GM23248 (cell line): ENCODE measurements at regions not wholly inside any gene's neighbourhood (a gene's known extent, or its start where the extent isn't known, plus 50 kb on each side); places are given as distances from the start of the nearest gene placed in this dataset.

Source experiments
- DNase-seq: peaks from one replicate; pipeline ENCODE4 v3.0.0-alpha.2; 2015
- H2AFZ ChIP-seq: fragments of 200-600 bp; sonication (generic); 2 replicates; pipeline ENCODE4 v1.6.1; 2016; ENCODE audit warnings: antibody characterized with exemption
- H3F3A ChIP-seq: fragments of 200-600 bp; sonication (generic); 2 replicates; pipeline ENCODE4 v1.6.1; 2016; ENCODE audit warnings: mild to moderate bottlenecking, antibody characterized with exemption, mixed run types; ENCODE audit not compliant: insufficient read depth
- H3K27ac ChIP-seq: fragments of 200-600 bp; sonication (generic); 2 replicates; pipeline ENCODE4 v1.5.1; 2016; ENCODE audit warnings: mild to moderate bottlenecking
- H3K27me3 ChIP-seq: fragments of 200-600 bp; sonication (generic); replicated peaks from 2 replicates; pipeline ENCODE4 v1.6.1; 2016; ENCODE audit warnings: mild to moderate bottlenecking; ENCODE audit not compliant: insufficient read depth
- H3K36me3 ChIP-seq: fragments of 200-600 bp; sonication (generic); 2 replicates; pipeline ENCODE4 v1.6.1; 2016; ENCODE audit warnings: low read depth, mild to moderate bottlenecking
- H3K4me1 ChIP-seq: fragments of 200-600 bp; sonication (generic); 2 replicates; pipeline ENCODE4 v1.6.1; 2016; ENCODE audit warnings: mild to moderate bottlenecking; ENCODE audit not compliant: insufficient read depth
- H3K4me2 ChIP-seq: fragments of 200-600 bp; sonication (generic); one replicate; pipeline ENCODE4 v1.6.1; 2016; ENCODE audit warnings: mild to moderate bottlenecking; ENCODE audit not compliant: unreplicated experiment
- H3K4me3 ChIP-seq: fragments of 200-600 bp; sonication (generic); 2 replicates; pipeline ENCODE4 v1.5.1; 2016; ENCODE audit warnings: mild to moderate bottlenecking
- H3K79me2 ChIP-seq: fragments of 200-600 bp; sonication (generic); 2 replicates; pipeline ENCODE4 v1.6.1; 2016; ENCODE audit warnings: mild to moderate bottlenecking; ENCODE audit not compliant: insufficient read depth
- H3K9ac ChIP-seq: fragments of 200-600 bp; sonication (generic); 2 replicates; pipeline ENCODE4 v1.6.1; 2016; ENCODE audit warnings: mild to moderate bottlenecking
- H3K9me2 ChIP-seq: fragments of 200-600 bp; sonication (generic); 2 replicates; pipeline ENCODE4 v1.6.1; 2016; ENCODE audit warnings: mixed run types, mild to moderate bottlenecking, moderate library complexity; ENCODE audit not compliant: insufficient read depth
- H3K9me3 ChIP-seq: fragments of 200-600 bp; sonication (generic); one replicate; pipeline ENCODE4 v1.6.1; 2017; ENCODE audit warnings: low read depth
- H4K20me1 ChIP-seq: fragments of 200-600 bp; sonication (generic); 2 replicates; pipeline ENCODE4 v1.6.0; 2016; ENCODE audit not compliant: insufficient read depth
- EZH2 ChIP-seq: fragments of 200-600 bp; sonication (generic); IDR thresholded peaks from 2 replicates; pipeline ENCODE4 v1.6.1; 2018; ENCODE audit warnings: antibody characterized with exemption, mild to moderate bottlenecking; ENCODE audit not compliant: insufficient read depth, poor library complexity, severe bottlenecking
- EZH2phosphoT487 ChIP-seq: fragments of 200-600 bp; sonication (generic); IDR thresholded peaks from 2 replicates; pipeline ENCODE4 v1.6.1; 2018; ENCODE audit warnings: antibody characterized with exemption, moderate library complexity, mild to moderate bottlenecking, low read depth; ENCODE audit not compliant: insufficient read depth
- WGBS, 2 experiments: methylation state at CpG; one replicate each; pipeline ENCODE4 v1.1.6; 2015 to 2017; ENCODE audit warnings: low lambda C conversion rate in 2 of 2, low coverage in 1 of 2; ENCODE audit errors: missing lambda C conversion rate in 2 of 2; 5-methylcytosine and 5-hydroxymethylcytosine counted together
- in situ Hi-C: fragments of 300-500 bp; cut with MboI; formaldehyde crosslinking; loops from 2 replicates; pipeline ENCODE4 v1.15.0; 2020

DNA sequence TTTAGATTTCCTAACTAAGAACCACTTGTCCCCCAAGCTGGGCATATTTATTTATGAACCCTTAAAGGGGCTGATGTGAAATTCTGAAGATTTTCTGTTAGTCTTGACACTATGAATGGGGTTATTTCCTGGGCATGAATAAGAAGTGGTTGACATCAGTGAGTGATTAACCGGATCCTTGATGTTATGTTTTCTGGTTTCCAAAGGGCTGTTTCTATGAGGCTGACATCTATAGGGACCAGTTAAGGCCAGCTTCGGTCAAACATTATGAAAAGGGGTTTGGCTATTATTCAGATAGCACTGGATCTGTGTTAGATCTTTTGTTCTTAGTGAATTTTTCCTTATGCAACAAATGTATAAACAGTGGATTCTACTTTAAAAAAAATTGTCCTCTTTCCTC is 443.7 kb upstream of the SPRED2 start:
- Histone ChIP-seq H3K4me3 (no peak overlapping the region), H3K9ac (no peak overlapping the region), H4K20me1 (no peaks in the 10 kb centered on the region), H3F3A (no peaks in the 10 kb centered on the region), H3K9me3 (no peaks in the 10 kb centered on the region), H3K27me3 (no peaks in the 10 kb centered on the region), H2AFZ (no peak overlapping the region), H3K27ac (no peak overlapping the region), H3K36me3 (no peaks in the 10 kb centered on the region), H3K4me2 (no peak overlapping the region), H3K4me1 (no peaks in the 10 kb centered on the region), H3K79me2 (no peaks in the 10 kb centered on the region), H3K9me2 (no peaks in the 10 kb centered on the region)
- no peak for DNase-seq
- no peak for TF ChIP-seq EZH2
- TF ChIP-seq EZH2phosphoT487, result no peak
- WGBS, 2 experiments, result 11 to 15% methylated on average over 2 of the region's 2 CpGs
- in situ Hi-C loops, result no loop called here

DNA sequence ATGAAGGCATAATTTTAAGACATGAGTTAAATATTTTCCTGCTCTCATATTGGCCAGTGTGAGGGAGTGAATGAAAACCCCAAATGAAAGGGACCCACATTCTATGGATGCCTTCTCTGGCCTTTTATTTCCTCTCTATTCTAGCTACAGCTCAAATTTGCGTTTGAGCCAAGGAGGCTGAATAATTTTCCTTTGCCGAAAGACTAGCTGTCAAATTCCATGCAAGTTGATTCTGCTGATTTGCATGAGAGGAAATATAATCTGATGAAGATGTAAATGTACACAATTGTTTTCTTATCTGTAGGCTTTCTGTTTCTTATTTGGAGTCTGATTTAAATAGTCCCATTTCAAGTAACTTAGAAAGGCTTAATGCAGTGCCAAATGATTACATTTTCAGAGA is 438.4 kb upstream of the SPRED2 start:
- DNase-seq, result no peak
- Histone ChIP-seq H3F3A (no peaks in the 10 kb centered on the region), H3K36me3 (no peaks in the 10 kb centered on the region), H4K20me1 (no peaks in the 10 kb centered on the region), H3K9me3 (no peaks in the 10 kb centered on the region), H2AFZ (no peak overlapping the region), H3K4me2 (no peak overlapping the region), H3K9me2 (no peaks in the 10 kb centered on the region), H3K27ac (no peak overlapping the region), H3K4me3 (no peak overlapping the region), H3K79me2 (no peaks in the 10 kb centered on the region), H3K4me1 (no peaks in the 10 kb centered on the region), H3K9ac (no peak overlapping the region), H3K27me3 (peaks cover 8% of the 10 kb centered on the region)
- in situ Hi-C loops, result no loop called here
- no peak for TF ChIP-seq EZH2phosphoT487
- whole genome bisulfite sequencing, 2 experiments, result 53 to 54% methylated on average over 2 of the region's 2 CpGs

DNA sequence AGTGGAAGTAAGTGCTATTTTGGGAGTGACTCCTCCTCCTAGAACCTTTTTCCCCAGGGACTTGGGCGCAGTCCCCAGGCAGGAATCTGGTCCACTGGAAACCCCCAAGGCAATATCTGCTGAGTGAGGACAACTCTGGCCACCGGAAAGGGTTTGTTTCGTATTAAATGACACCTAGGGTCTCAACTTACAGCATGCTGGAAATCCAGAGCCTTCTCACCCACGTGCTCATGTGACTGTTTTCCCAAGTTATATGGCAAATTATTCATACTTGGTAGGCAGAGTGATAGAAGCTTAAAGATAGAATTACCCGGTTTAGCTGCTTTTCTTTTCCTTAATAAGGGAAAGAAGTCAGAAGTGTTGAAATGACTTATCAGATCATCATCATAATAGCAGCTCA is 436.9 kb upstream of the SPRED2 start:
- no peaks in the 10 kb centered on the region for H4K20me1 ChIP-seq
- 34 to 36% methylated on average over 5 of the region's 5 CpGs for WGBS, 2 experiments
- H2AFZ ChIP-seq, result no peak overlapping the region
- H3K9ac ChIP-seq, result no peak overlapping the region
- no peaks in the 10 kb centered on the region for H3K4me1 ChIP-seq
- no peaks in the 10 kb centered on the region for H3K9me3 ChIP-seq
- no peaks in the 10 kb centered on the region for H3K9me2 ChIP-seq
- no peak for TF ChIP-seq EZH2phosphoT487
- no peak overlapping the region for H3K27ac ChIP-seq
- DNase-seq, result no peak
- no peak overlapping the region for H3K4me3 ChIP-seq
- no peaks in the 10 kb centered on the region for H3F3A ChIP-seq
- H3K79me2 ChIP-seq, result no peaks in the 10 kb centered on the region
- H3K4me2 ChIP-seq, result no peak overlapping the region
- H3K36me3 ChIP-seq, result no peaks in the 10 kb centered on the region
- in situ Hi-C loops, result no loop called here
- peaks cover 11% of the 10 kb centered on the region for H3K27me3 ChIP-seq

DNA sequence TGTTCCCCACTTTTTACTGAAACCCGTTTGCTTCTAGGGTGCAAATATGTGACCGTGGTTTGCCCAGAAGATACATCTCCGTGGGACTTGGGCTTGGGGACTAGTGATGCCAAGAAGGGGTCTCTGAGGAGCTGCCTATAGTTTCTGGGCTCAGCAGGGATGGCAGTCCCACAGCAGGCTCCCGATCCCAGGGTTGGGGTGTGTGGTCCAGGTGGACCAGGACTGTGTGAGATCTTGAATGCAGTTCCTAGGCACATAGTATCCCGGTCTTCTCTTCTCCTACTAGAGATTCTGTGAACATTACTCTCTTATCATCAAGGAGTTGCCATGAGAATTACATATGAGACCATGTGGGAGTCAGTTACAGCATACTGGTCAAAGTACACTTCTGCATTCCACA is 435.8 kb upstream of the SPRED2 start:
- TF ChIP-seq EZH2phosphoT487 (no peak), EZH2 (no peak)
- H3F3A ChIP-seq, result no peaks in the 10 kb centered on the region
- no peaks in the 10 kb centered on the region for H3K9me2 ChIP-seq
- no peak overlapping the region for H3K27ac ChIP-seq
- in situ Hi-C loops, result no loop called here
- H2AFZ ChIP-seq, result no peak overlapping the region
- H3K27me3 ChIP-seq, result peaks cover 11% of the 10 kb centered on the region
- no peaks in the 10 kb centered on the region for H3K36me3 ChIP-seq
- no peaks in the 10 kb centered on the region for H3K79me2 ChIP-seq
- H3K4me1 ChIP-seq, result no peaks in the 10 kb centered on the region
- no peaks in the 10 kb centered on the region for H4K20me1 ChIP-seq
- H3K4me3 ChIP-seq, result no peak overlapping the region
- DNase-seq, result no peak
- 37 to 49% methylated on average over 5 of the region's 5 CpGs for WGBS, 2 experiments
- H3K4me2 ChIP-seq, result no peak overlapping the region
- no peaks in the 10 kb centered on the region for H3K9me3 ChIP-seq
- H3K9ac ChIP-seq, result no peak overlapping the region

DNA sequence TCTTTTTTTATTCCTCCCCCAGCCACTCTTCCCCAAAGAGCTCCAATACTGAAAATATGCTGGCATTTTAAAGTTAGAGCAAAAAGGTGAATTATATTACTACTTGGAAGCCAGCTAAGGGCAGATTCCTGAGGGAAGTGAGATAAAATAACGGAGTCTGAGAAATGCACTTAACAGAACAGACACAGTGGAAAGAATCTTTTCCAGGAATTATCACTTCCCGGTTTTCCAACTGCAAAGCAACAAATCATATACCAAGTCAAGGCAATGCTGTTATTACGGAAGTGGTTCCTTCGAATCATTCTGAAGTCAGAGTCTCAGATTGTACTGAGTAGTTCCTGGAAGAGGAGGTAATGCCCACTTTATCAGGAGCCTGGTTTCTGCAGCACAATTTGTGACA is 435.0 kb upstream of the SPRED2 start:
- Histone ChIP-seq H2AFZ (no peak overlapping the region), H3K9me2 (no peaks in the 10 kb centered on the region), H3K36me3 (no peaks in the 10 kb centered on the region), H3K79me2 (no peaks in the 10 kb centered on the region), H3K4me3 (no peak overlapping the region), H4K20me1 (no peaks in the 10 kb centered on the region), H3K9ac (no peak overlapping the region), H3K27ac (no peak overlapping the region), H3K4me1 (no peaks in the 10 kb centered on the region), H3F3A (no peaks in the 10 kb centered on the region), H3K4me2 (no peak overlapping the region), H3K9me3 (no peaks in the 10 kb centered on the region), H3K27me3 (peaks cover 11% of the 10 kb centered on the region)
- in situ Hi-C loops, result no loop called here
- no peak for DNase-seq
- 38 to 39% methylated on average over 4 of the region's 4 CpGs for WGBS, 2 experiments
- TF ChIP-seq EZH2phosphoT487 (no peak), EZH2 (no peak)
